ENCODE measurements at regions not wholly inside any gene's neighbourhood (a gene's known extent, or its start where the extent isn't known, plus 50 kb on each side); places are given as distances from the start of the nearest gene placed in this dataset.
"Not testable (repeated sequence)": the region's sequence is repeated elsewhere in the genome, so short reads cannot be mapped to it uniquely, and the experiment has no call there.

- no peak overlapping the region for H3K4me3 ChIP-seq
- no peaks in the 10 kb centered on the region for H3K27me3 ChIP-seq (replicated peaks)
- H3K4me1 ChIP-seq (replicated peaks) = no peaks in the 10 kb centered on the region
- no peak overlapping the region for H3K27ac ChIP-seq
- DNase-seq (ENCODE audit: low read depth in 1 of 2, low spot score in 2 of 2) = no peak
- no peaks in the 10 kb centered on the region for H3K9me3 ChIP-seq (replicated peaks)
- no peaks in the 10 kb centered on the region for H3K36me3 ChIP-seq
Observed at GRCh38 chr2:122535960-122536505, 780.6 kb downstream of the TSN start.

- no peaks in the 10 kb centered on the region for H3K36me3 ChIP-seq
- no peak overlapping the region for H3K4me3 ChIP-seq
- H3K4me1 ChIP-seq (replicated peaks) = no peaks in the 10 kb centered on the region
- no peaks in the 10 kb centered on the region for H3K9me3 ChIP-seq (replicated peaks)
- DNase-seq (ENCODE audit: low read depth in 1 of 2, low spot score in 2 of 2) = no peak
- H3K27me3 ChIP-seq (replicated peaks) = no peaks in the 10 kb centered on the region
- H3K27ac ChIP-seq = no peak overlapping the region
Observed at GRCh38 chr2:122539311-122539710, 783.9 kb downstream of the TSN start.

GRCh38 chr2:122539920-122540319 is 784.5 kb downstream of the TSN start:
- no peaks in the 10 kb centered on the region for H3K9me3 ChIP-seq (replicated peaks)
- DNase-seq (ENCODE audit: low read depth in 1 of 2, low spot score in 2 of 2) = no peak
- no peaks in the 10 kb centered on the region for H3K36me3 ChIP-seq
- H3K27me3 ChIP-seq (replicated peaks) = no peaks in the 10 kb centered on the region
- no peak overlapping the region for H3K4me3 ChIP-seq
- no peak overlapping the region for H3K27ac ChIP-seq
- H3K4me1 ChIP-seq (replicated peaks) = no peaks in the 10 kb centered on the region

- Histone ChIP-seq H3K27ac (no peak overlapping the region), H3K36me3 (no peaks in the 10 kb centered on the region)
Observed at GRCh38 chr2:122542236-122542635, 786.8 kb downstream of the TSN start.

GRCh38 chr2:122542646-122543045 is 787.2 kb downstream of the TSN start:
- H3K4me3 ChIP-seq = no peak overlapping the region
- no peaks in the 10 kb centered on the region for H3K9me3 ChIP-seq (replicated peaks)
- no peak overlapping the region for H3K27ac ChIP-seq
- no peaks in the 10 kb centered on the region for H3K4me1 ChIP-seq (replicated peaks)
- H3K27me3 ChIP-seq (replicated peaks) = no peaks in the 10 kb centered on the region
- H3K36me3 ChIP-seq = no peaks in the 10 kb centered on the region
- no peak for DNase-seq (ENCODE audit: low read depth in 1 of 2, low spot score in 2 of 2)

More at GRCh38 chr2:122542236-122542635, 786.8 kb downstream of the TSN start:
- no peaks in the 10 kb centered on the region for H3K9me3 ChIP-seq (replicated peaks)
- no peaks in the 10 kb centered on the region for H3K4me1 ChIP-seq (replicated peaks)
- no peaks in the 10 kb centered on the region for H3K27me3 ChIP-seq (replicated peaks)
- no peak for DNase-seq (ENCODE audit: low read depth in 1 of 2, low spot score in 2 of 2)
- H3K4me3 ChIP-seq = no peak overlapping the region

- no peaks in the 10 kb centered on the region for H3K27me3 ChIP-seq (replicated peaks)
- H3K9me3 ChIP-seq (replicated peaks) = no peaks in the 10 kb centered on the region
- no peaks in the 10 kb centered on the region for H3K4me1 ChIP-seq (replicated peaks)
- DNase-seq (ENCODE audit: low read depth in 1 of 2, low spot score in 2 of 2) = no peak
- H3K36me3 ChIP-seq = no peaks in the 10 kb centered on the region
- no peak overlapping the region for H3K27ac ChIP-seq
- H3K4me3 ChIP-seq = no peak overlapping the region
Observed at GRCh38 chr2:122543815-122544214, 788.4 kb downstream of the TSN start.

- Histone ChIP-seq H3K9me3 (replicated peaks) (no peaks in the 10 kb centered on the region), H3K27me3 (replicated peaks) (no peaks in the 10 kb centered on the region)
Observed at GRCh38 chr2:122545821-122546220, 790.4 kb downstream of the TSN start.

GRCh38 chr2:122562775-122563174 is 807.3 kb downstream of the TSN start:
- Histone ChIP-seq H3K4me3 (no peak overlapping the region), H3K36me3 (no peaks in the 10 kb centered on the region), H3K4me1 (replicated peaks) (no peaks in the 10 kb centered on the region), H3K27ac (no peak overlapping the region), H3K27me3 (replicated peaks) (no peaks in the 10 kb centered on the region), H3K9me3 (replicated peaks) (no peaks in the 10 kb centered on the region)
- no peak for DNase-seq (ENCODE audit: low read depth in 1 of 2, low spot score in 2 of 2)

More at GRCh38 chr2:122545821-122546220, 790.4 kb downstream of the TSN start:
- Histone ChIP-seq H3K4me1 (replicated peaks) (no peaks in the 10 kb centered on the region), H3K36me3 (no peaks in the 10 kb centered on the region), H3K4me3 (no peak overlapping the region), H3K27ac (no peak overlapping the region)
- DNase-seq (ENCODE audit: low read depth in 1 of 2, low spot score in 2 of 2) = no peak

- Histone ChIP-seq H3K36me3 (no peaks in the 10 kb centered on the region), H3K4me1 (replicated peaks) (no peaks in the 10 kb centered on the region), H3K27ac (no peak overlapping the region), H3K27me3 (replicated peaks) (no peaks in the 10 kb centered on the region), H3K9me3 (replicated peaks) (no peaks in the 10 kb centered on the region), H3K4me3 (no peak overlapping the region)
- DNase-seq (ENCODE audit: low read depth in 1 of 2, low spot score in 2 of 2) = no peak
Observed at GRCh38 chr2:122563781-122564180, 808.3 kb downstream of the TSN start.

- Histone ChIP-seq H3K9me3 (replicated peaks) (no peaks in the 10 kb centered on the region), H3K4me1 (replicated peaks) (no peaks in the 10 kb centered on the region)
Observed at GRCh38 chr2:122564843-122565242, 809.4 kb downstream of the TSN start.

GRCh38 chr2:122565364-122565763 is 809.9 kb downstream of the TSN start:
- no peak for DNase-seq (ENCODE audit: low read depth in 1 of 2, low spot score in 2 of 2)
- H3K27me3 ChIP-seq (replicated peaks) = no peaks in the 10 kb centered on the region
- H3K4me1 ChIP-seq (replicated peaks) = no peaks in the 10 kb centered on the region
- no peaks in the 10 kb centered on the region for H3K36me3 ChIP-seq
- H3K9me3 ChIP-seq (replicated peaks) = no peaks in the 10 kb centered on the region
- no peak overlapping the region for H3K4me3 ChIP-seq
- no peak overlapping the region for H3K27ac ChIP-seq

More at GRCh38 chr2:122564843-122565242, 809.4 kb downstream of the TSN start:
- Histone ChIP-seq H3K27ac (no peak overlapping the region), H3K27me3 (replicated peaks) (no peaks in the 10 kb centered on the region), H3K4me3 (no peak overlapping the region), H3K36me3 (no peaks in the 10 kb centered on the region)
- DNase-seq (ENCODE audit: low read depth in 1 of 2, low spot score in 2 of 2) = no peak

GRCh38 chr2:122570641-122571040 is 815.2 kb downstream of the TSN start:
- Histone ChIP-seq H3K4me1 (replicated peaks) (no peaks in the 10 kb centered on the region), H3K36me3 (no peaks in the 10 kb centered on the region), H3K9me3 (replicated peaks) (no peaks in the 10 kb centered on the region), H3K27ac (no peak overlapping the region), H3K27me3 (replicated peaks) (no peaks in the 10 kb centered on the region), H3K4me3 (no peak overlapping the region)
- DNase-seq (ENCODE audit: low read depth in 1 of 2, low spot score in 2 of 2) = no peak

GRCh38 chr2:122571471-122571870 is 816.0 kb downstream of the TSN start:
- H3K27me3 ChIP-seq (replicated peaks); H3K4me3 ChIP-seq; H3K27ac ChIP-seq; H3K4me1 ChIP-seq (replicated peaks); DNase-seq (ENCODE audit: low read depth in 1 of 2, low spot score in 2 of 2); H3K36me3 ChIP-seq; H3K9me3 ChIP-seq (replicated peaks): not testable (repeated sequence)

GRCh38 chr2:122575076-122575475 is 819.6 kb downstream of the TSN start:
- H3K27me3 ChIP-seq (replicated peaks) = no peaks in the 10 kb centered on the region
- no peak overlapping the region for H3K27ac ChIP-seq
- DNase-seq (ENCODE audit: low read depth in 1 of 2, low spot score in 2 of 2) = no peak

More at GRCh38 chr2:122575076-122575475, 819.6 kb downstream of the TSN start:
- Histone ChIP-seq H3K4me1 (replicated peaks) (no peaks in the 10 kb centered on the region), H3K4me3 (no peak overlapping the region), H3K36me3 (no peaks in the 10 kb centered on the region), H3K9me3 (replicated peaks) (no peaks in the 10 kb centered on the region; the same call in 1 of the 2 replicates)

All from SJSA1 (cell line).